Smooth muscle cell (in vitro differentiated cells): ENCODE measurements at regions not wholly inside any gene's neighbourhood (a gene's known extent, or its start where the extent isn't known, plus 50 kb on each side); places are given as distances from the start of the nearest gene placed in this dataset.

Experiments
- DNase-seq: peaks from one replicate; lab custom pipeline; 2025; ENCODE audit not compliant: unreplicated experiment; lab: John Stamatoyannopoulos, UW
- H2AFZ ChIP-seq: fragments of 200-600 bp; sonication (generic); 2 replicates; pipeline ENCODE4 v1.6.0; 2016; ENCODE audit warnings: antibody characterized with exemption, low read depth, mild to moderate bottlenecking
- H3F3A ChIP-seq: fragments of 200-600 bp; sonication (generic); 2 replicates; pipeline ENCODE4 v1.6.0; 2017; ENCODE audit warnings: antibody characterized with exemption, low read depth
- H3K27ac ChIP-seq: fragments of 200-600 bp; sonication (generic); 2 replicates; pipeline ENCODE4 v1.5.1; 2016; ENCODE audit warnings: low read depth, mild to moderate bottlenecking
- H3K27me3 ChIP-seq: fragments of 200-600 bp; sonication (generic); 2 replicates; pipeline ENCODE4 v1.6.1; 2016; ENCODE audit warnings: low read depth, mild to moderate bottlenecking
- H3K36me3 ChIP-seq: fragments of 200-600 bp; sonication (generic); 2 replicates; pipeline ENCODE4 v1.5.1; 2016; ENCODE audit warnings: low read depth
- H3K4me1 ChIP-seq: fragments of 200-600 bp; sonication (generic); 2 replicates; pipeline ENCODE4 v1.5.1; 2016; ENCODE audit warnings: low read depth
- H3K4me2 ChIP-seq: fragments of 200-600 bp; sonication (generic); 2 replicates; pipeline ENCODE4 v1.6.0; 2016; ENCODE audit warnings: mild to moderate bottlenecking
- H3K4me3 ChIP-seq: fragments of 200-600 bp; sonication (generic); 2 replicates; pipeline ENCODE4 v1.5.1; 2016; ENCODE audit warnings: mild to moderate bottlenecking
- H3K79me2 ChIP-seq: fragments of 200-600 bp; sonication (generic); 2 replicates; pipeline ENCODE4 v1.6.0; 2016; ENCODE audit warnings: low read depth, mild to moderate bottlenecking
- H3K9ac ChIP-seq: fragments of 200-600 bp; sonication (generic); 2 replicates; pipeline ENCODE4 v1.6.0; 2016; ENCODE audit warnings: low read depth
- H3K9me3 ChIP-seq: fragments of 200-600 bp; sonication (generic); replicated peaks from 2 replicates; pipeline ENCODE4 v1.5.1; 2016; ENCODE audit warnings: low read depth
- H4K20me1 ChIP-seq: fragments of 200-600 bp; sonication (generic); 2 replicates; pipeline ENCODE4 v1.6.0; 2016; ENCODE audit warnings: low read depth
- WGBS: methylation state at CpG from one replicate; pipeline ENCODE4 v1.1.7; 2016; ENCODE audit warnings: low lambda C conversion rate; 5-methylcytosine and 5-hydroxymethylcytosine counted together
- TF ChIP-seq, protein P1 (sequence below): fragments of 200-600 bp; sonication (generic); IDR thresholded peaks from 2 replicates; pipeline ENCODE4 v1.5.1; 2017; ENCODE audit warnings: borderline replicate concordance, mild to moderate bottlenecking, antibody characterized with exemption; ENCODE audit not compliant: insufficient read depth, poor library complexity, severe bottlenecking

DNA sequence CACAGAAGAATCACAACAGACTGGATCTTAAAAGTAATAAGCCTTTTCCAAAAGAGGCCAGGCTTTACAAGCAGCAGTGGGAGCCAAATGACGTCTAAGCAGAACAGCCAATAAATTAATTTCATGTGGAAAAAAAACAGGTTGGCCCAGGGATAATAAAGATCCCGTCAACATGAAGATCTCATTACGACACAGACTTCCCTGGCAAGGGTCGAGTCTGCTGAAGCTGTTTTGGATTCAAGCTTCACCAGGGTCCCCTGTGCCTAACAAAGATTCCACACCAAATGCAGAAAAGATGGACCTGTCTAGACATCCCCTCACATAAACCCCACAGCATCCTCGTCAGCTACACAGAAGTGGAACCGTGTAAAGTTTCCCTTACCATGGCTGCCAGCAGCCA is 215.1 kb upstream of the ZNF507 start:
- WGBS = 46% methylated on average over 6 of the region's 6 CpGs
- H3K79me2 ChIP-seq = no peaks in the 10 kb centered on the region
- no peaks in the 10 kb centered on the region for H3K9me3 ChIP-seq
- H4K20me1 ChIP-seq = no peaks in the 10 kb centered on the region
- TF ChIP-seq, protein P1, sequence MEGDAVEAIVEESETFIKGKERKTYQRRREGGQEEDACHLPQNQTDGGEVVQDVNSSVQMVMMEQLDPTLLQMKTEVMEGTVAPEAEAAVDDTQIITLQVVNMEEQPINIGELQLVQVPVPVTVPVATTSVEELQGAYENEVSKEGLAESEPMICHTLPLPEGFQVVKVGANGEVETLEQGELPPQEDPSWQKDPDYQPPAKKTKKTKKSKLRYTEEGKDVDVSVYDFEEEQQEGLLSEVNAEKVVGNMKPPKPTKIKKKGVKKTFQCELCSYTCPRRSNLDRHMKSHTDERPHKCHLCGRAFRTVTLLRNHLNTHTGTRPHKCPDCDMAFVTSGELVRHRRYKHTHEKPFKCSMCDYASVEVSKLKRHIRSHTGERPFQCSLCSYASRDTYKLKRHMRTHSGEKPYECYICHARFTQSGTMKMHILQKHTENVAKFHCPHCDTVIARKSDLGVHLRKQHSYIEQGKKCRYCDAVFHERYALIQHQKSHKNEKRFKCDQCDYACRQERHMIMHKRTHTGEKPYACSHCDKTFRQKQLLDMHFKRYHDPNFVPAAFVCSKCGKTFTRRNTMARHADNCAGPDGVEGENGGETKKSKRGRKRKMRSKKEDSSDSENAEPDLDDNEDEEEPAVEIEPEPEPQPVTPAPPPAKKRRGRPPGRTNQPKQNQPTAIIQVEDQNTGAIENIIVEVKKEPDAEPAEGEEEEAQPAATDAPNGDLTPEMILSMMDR = no peak
- no peak for DNase-seq
- H3K4me3 ChIP-seq = no peak overlapping the region
- H3F3A ChIP-seq = no peaks in the 10 kb centered on the region
- H3K9ac ChIP-seq = no peak overlapping the region
- no peaks in the 10 kb centered on the region for H3K4me1 ChIP-seq
- H3K4me2 ChIP-seq = no peak overlapping the region
- peak overlapping the region; percentile 18 for H2AFZ ChIP-seq
- no peak overlapping the region for H3K27ac ChIP-seq
- H3K27me3 ChIP-seq = no peaks in the 10 kb centered on the region
- H3K36me3 ChIP-seq = no peaks in the 10 kb centered on the region

DNA sequence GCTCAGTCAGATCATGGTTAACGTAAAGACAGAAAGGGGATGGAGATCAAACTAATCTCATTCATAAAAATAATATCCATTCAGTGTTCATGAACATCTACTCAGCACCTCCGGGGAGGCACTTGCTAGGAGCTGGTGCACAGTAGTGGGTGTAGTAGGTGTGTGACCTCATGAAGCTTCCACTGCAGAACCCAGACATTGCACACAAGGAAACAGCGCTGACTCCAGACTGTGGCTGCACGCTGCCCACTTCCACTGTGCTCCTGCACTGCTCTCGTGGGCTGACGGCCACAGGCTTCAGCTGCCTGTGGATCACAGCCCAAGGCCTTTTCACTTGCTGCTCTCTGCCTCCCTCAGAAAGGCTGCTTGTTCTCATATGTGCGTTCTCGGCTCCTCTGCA is 214.4 kb upstream of the ZNF507 start:
- Histone ChIP-seq H3K9me3 (no peaks in the 10 kb centered on the region), H3K9ac (no peak overlapping the region), H3K4me2 (no peak overlapping the region), H2AFZ (no peak overlapping the region), H3K79me2 (no peaks in the 10 kb centered on the region), H3K4me1 (no peaks in the 10 kb centered on the region), H3K27ac (no peak overlapping the region), H3K27me3 (no peaks in the 10 kb centered on the region), H3K36me3 (no peaks in the 10 kb centered on the region), H4K20me1 (no peaks in the 10 kb centered on the region), H3K4me3 (no peak overlapping the region), H3F3A (no peaks in the 10 kb centered on the region)
- no peak for DNase-seq
- TF ChIP-seq, protein P1 = no peak
- 74% methylated on average over 8 of the region's 8 CpGs for WGBS

DNA sequence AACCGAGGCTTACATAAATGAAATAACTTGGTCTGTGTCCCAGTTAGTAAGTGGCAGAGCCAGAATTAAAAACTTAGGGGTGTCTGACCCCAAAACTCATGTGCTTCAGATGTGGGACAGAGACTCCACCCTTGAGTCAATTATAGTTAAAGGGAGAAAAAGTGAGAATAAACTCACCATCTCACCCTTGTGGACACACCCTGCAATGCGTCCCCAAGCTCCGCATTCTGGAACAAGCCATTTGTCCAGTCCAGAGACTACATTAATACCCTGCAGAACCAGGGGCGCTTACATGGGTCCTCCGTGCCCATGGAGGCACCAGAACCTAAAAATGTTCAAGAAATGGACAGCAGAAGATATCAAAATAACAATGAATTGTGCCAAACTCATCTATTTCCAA is 207.0 kb upstream of the ZNF507 start:
- peaks cover 2% of the 10 kb centered on the region for H3K27me3 ChIP-seq
- no peak for DNase-seq
- no peak overlapping the region for H3K4me2 ChIP-seq
- no peaks in the 10 kb centered on the region for H3K79me2 ChIP-seq
- no peak overlapping the region for H3K4me3 ChIP-seq
- 79% methylated on average over 5 of the region's 5 CpGs for WGBS
- no peaks in the 10 kb centered on the region for H3F3A ChIP-seq
- no peaks in the 10 kb centered on the region for H3K36me3 ChIP-seq
- no peak overlapping the region for H3K27ac ChIP-seq
- no peak overlapping the region for H3K9ac ChIP-seq
- H3K9me3 ChIP-seq = no peaks in the 10 kb centered on the region
- no peaks in the 10 kb centered on the region for H4K20me1 ChIP-seq
- TF ChIP-seq, protein P1 = no peak
- H2AFZ ChIP-seq = no peak overlapping the region
- no peaks in the 10 kb centered on the region for H3K4me1 ChIP-seq

DNA sequence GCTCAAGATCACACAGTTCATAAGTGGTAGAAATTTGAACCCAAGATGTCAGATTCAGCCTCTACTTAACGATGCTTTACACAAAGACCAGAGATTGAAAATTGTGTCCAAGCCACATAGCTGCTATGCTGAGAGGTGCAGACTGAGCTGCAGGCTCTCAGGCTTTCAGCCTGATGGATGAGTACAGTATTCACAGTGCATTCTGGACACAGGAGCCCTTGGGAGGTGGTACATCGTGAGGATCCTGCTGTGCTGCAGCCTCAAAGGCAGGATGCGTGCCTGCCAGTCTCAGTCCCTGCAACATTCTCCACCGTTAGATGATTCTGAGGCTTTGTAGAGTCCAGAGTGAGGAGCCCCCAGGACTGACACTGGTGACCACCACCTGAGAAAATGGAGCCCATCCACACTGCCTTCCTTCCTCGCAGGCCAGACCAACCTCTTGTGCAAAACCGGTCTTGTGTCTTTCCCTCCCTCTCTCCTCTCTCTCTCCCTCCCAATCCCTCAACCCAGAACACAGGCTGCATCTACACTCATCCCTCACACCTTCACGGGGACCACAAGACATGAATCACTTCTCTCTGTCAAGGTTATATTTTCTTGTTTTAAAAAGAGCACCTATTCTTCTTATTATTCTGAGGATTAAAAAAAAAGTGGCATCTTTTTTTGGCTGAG is 203.4 kb upstream of the ZNF507 start:
- 75% methylated on average over 7 of the region's 7 CpGs for WGBS
- no peaks in the 10 kb centered on the region for H4K20me1 ChIP-seq
- no peaks in the 10 kb centered on the region for H3K9me3 ChIP-seq
- H3K36me3 ChIP-seq = no peaks in the 10 kb centered on the region
- no peak for DNase-seq
- peaks cover 2% of the 10 kb centered on the region for H3K27me3 ChIP-seq
- H3K27ac ChIP-seq = no peak overlapping the region
- no peak overlapping the region for H3K4me2 ChIP-seq
- TF ChIP-seq, protein P1 = no peak
- H3K79me2 ChIP-seq = no peaks in the 10 kb centered on the region
- no peak overlapping the region for H3K9ac ChIP-seq
- H3K4me3 ChIP-seq = no peak overlapping the region
- no peaks in the 10 kb centered on the region for H3F3A ChIP-seq
- no peaks in the 10 kb centered on the region for H3K4me1 ChIP-seq
- no peak overlapping the region for H2AFZ ChIP-seq
